SK-N-SH (cell line): ENCODE measurements at regions not wholly inside any gene's neighbourhood (a gene's known extent, or its start where the extent isn't known, plus 50 kb on each side); places are given as distances from the start of the nearest gene placed in this dataset.

Source experiments
- CTCF ChIA-PET: fragments of 300-600, 350-600 bp; formaldehyde crosslinking; extraction: SDS; loops from one replicate; lab custom pipeline; 2021; lab: Yijun Ruan, JAX
- POLR2A ChIA-PET: fragments of 350-600 bp; sonication (Branson Sonifier 250); formaldehyde crosslinking; extraction: SDS; loops from one replicate; lab custom pipeline; 2020; ENCODE audit warnings: antibody characterized with exemption, inconsistent platforms; lab: Yijun Ruan, JAX
- DNase-seq: peaks from one replicate; pipeline ENCODE4 v3.0.0; 2012
- H2AFZ ChIP-seq: fragments of 200-600 bp; sonication (generic); 2 replicates; pipeline ENCODE4 v1.8.1; 2016; ENCODE audit warnings: antibody characterized with exemption, mild to moderate bottlenecking, low read depth
- H3F3A ChIP-seq: fragments of 200-600 bp; sonication (generic); replicated peaks from 2 replicates; pipeline ENCODE3; 2016; ENCODE audit warnings: antibody characterized with exemption, mild to moderate bottlenecking; ENCODE audit not compliant: insufficient read depth
- H3K27ac ChIP-seq, 2 experiments: fragments of 200-500 bp in 1 of 2; fragments of 200-600 bp in 1 of 2; sonication (Bioruptor generic) in 1 of 2; sonication (generic), shearing (Covaris generic) in 1 of 2; 2 replicates each; pipeline versions ENCODE4 v1.5.1 to v1.6.1; 2014 to 2016; ENCODE audit warnings: low read depth in 2 of 2, inconsistent platforms in 1 of 2, low read length in 1 of 2, mild to moderate bottlenecking in 1 of 2, mixed read lengths in 1 of 2
- H3K27me3 ChIP-seq: fragments of 200-600 bp; sonication (generic), shearing (Covaris generic); 2 replicates; pipeline ENCODE4 v1.6.1; 2016; ENCODE audit warnings: mixed run types; ENCODE audit not compliant: insufficient read depth
- H3K36me3 ChIP-seq, 2 experiments: fragments of 200-500 bp in 1 of 2; fragments of 200-600 bp in 1 of 2; sonication (Bioruptor generic) in 1 of 2; sonication (generic) in 1 of 2; replicated peaks in 1 of 2; 2 replicates each; pipeline versions ENCODE3 to v1.5.1; 2014 to 2016; ENCODE audit warnings: low read length in 1 of 2, mild to moderate bottlenecking in 1 of 2; ENCODE audit not compliant: insufficient read depth in 2 of 2, control insufficient read depth in 1 of 2
- H3K4me1 ChIP-seq, 2 experiments: fragments of 200-500 bp in 1 of 2; fragments of 200-600 bp in 1 of 2; sonication (Bioruptor generic) in 1 of 2; sonication (generic), shearing (Covaris generic) in 1 of 2; 2 replicates each; pipeline versions ENCODE4 v1.5.1 to v1.6.1; 2014 to 2016; ENCODE audit warnings: low read depth in 1 of 2, low read length in 1 of 2, mixed run types in 1 of 2; ENCODE audit not compliant: insufficient read depth in 2 of 2, control insufficient read depth in 1 of 2
- H3K4me2 ChIP-seq: fragments of 200-600 bp; sonication (generic), shearing (Covaris generic); 2 replicates; pipeline ENCODE4 v1.6.1; 2017; ENCODE audit warnings: mixed run types
- H3K4me3 ChIP-seq, 2 experiments: fragments of 200-500 bp in 1 of 2; fragments of 200-600 bp in 1 of 2; sonication (Bioruptor generic) in 1 of 2; sonication (generic), shearing (Covaris generic) in 1 of 2; 2 replicates each; pipeline versions ENCODE4 v1.5.1 to v1.8.1; 2014 to 2016; ENCODE audit warnings: low read depth in 2 of 2, inconsistent platforms in 1 of 2, low read length in 1 of 2, mild to moderate bottlenecking in 1 of 2, mixed read lengths in 1 of 2, moderate library complexity in 1 of 2
- H3K79me2 ChIP-seq: fragments of 200-600 bp; sonication (generic); 2 replicates; pipeline ENCODE4 v1.8.1; 2017; ENCODE audit warnings: mild to moderate bottlenecking; ENCODE audit not compliant: insufficient read depth
- H3K9ac ChIP-seq: fragments of 200-600 bp; sonication (generic); 2 replicates; pipeline ENCODE4 v1.6.1; 2017; ENCODE audit warnings: mixed run types
- H3K9me2 ChIP-seq: fragments of 200-600 bp; sonication (generic); 2 replicates; pipeline ENCODE4 v1.6.1; 2017; ENCODE audit warnings: mixed run types
- H3K9me3 ChIP-seq: fragments of 200-600 bp; sonication (generic); 2 replicates; pipeline ENCODE4 v1.6.1; 2017; ENCODE audit warnings: mixed run types, mild to moderate bottlenecking, moderate library complexity
- H4K20me1 ChIP-seq: fragments of 200-600 bp; sonication (generic); 2 replicates; pipeline ENCODE4 v1.6.1; 2017; ENCODE audit warnings: mild to moderate bottlenecking, mixed run types; ENCODE audit not compliant: insufficient read depth
- CHD2 ChIP-seq: fragments of 150-350 bp; IDR thresholded peaks from 2 replicates; pipeline ENCODE4 v1.6.1; 2018; ENCODE audit warnings: low read length; ENCODE audit not compliant: partially characterized antibody
- EZH2phosphoT487 ChIP-seq: fragments of 200-600 bp; sonication (generic); IDR thresholded peaks from 2 replicates; pipeline ENCODE4 v1.6.1; 2017; ENCODE audit warnings: low read depth, mixed run types, mild to moderate bottlenecking, antibody characterized with exemption, moderate library complexity, borderline replicate concordance
- FOXJ3 ChIP-seq: sonication (generic); formaldehyde crosslinking; IDR thresholded peaks from 2 replicates; pipeline ENCODE4 v1.5.1; 2020; ENCODE audit warnings: mild to moderate bottlenecking, missing genetic modification reagents
- GABPA ChIP-seq: IDR thresholded peaks from 2 replicates; pipeline ENCODE4 v1.4.0; 2012; ENCODE audit warnings: low read depth, mild to moderate bottlenecking
- GATA2 ChIP-seq: sonication (generic); formaldehyde crosslinking; IDR thresholded peaks from 2 replicates; pipeline ENCODE4 v1.5.0; 2020; ENCODE audit warnings: mild to moderate bottlenecking, missing genetic modification reagents
- JUND ChIP-seq: IDR thresholded peaks from 2 replicates; pipeline ENCODE4 v1.4.0; 2012
- MEF2A ChIP-seq: IDR thresholded peaks from 2 replicates; pipeline ENCODE4 v1.4.0; 2012; ENCODE audit warnings: low read depth, borderline replicate concordance
- MXI1 ChIP-seq: IDR thresholded peaks from 2 replicates; pipeline ENCODE4 v1.6.1; 2012; ENCODE audit warnings: mild to moderate bottlenecking, low read depth, low read length, improper control_type of control experiment
- NFIC ChIP-seq: IDR thresholded peaks from 2 replicates; pipeline ENCODE4 v1.4.0; 2012; ENCODE audit warnings: borderline replicate concordance
- NRF1 ChIP-seq: IDR thresholded peaks from 2 replicates; pipeline ENCODE4 v1.6.1; 2012; ENCODE audit warnings: low read depth, mild to moderate bottlenecking, low read length
- PBX3 ChIP-seq: IDR thresholded peaks from 2 replicates; pipeline ENCODE4; 2012
- POLR2AphosphoS5 ChIP-seq: IDR thresholded peaks from 2 replicates; pipeline ENCODE4 v1.6.1; 2012; ENCODE audit warnings: low read depth, low read length
- REST ChIP-seq: IDR thresholded peaks from 2 replicates; pipeline ENCODE4 v1.6.1; 2012; ENCODE audit warnings: mild to moderate bottlenecking, low read depth, low read length, moderate library complexity
- RFX5 ChIP-seq: IDR thresholded peaks from 2 replicates; pipeline ENCODE4 v1.6.1; 2012; ENCODE audit warnings: mild to moderate bottlenecking, improper control_type of control experiment, low read length
- SIN3A ChIP-seq: IDR thresholded peaks from 2 replicates; pipeline ENCODE4 v1.6.1; 2012; ENCODE audit warnings: low read depth, mild to moderate bottlenecking, low read length, moderate library complexity, borderline replicate concordance
- TEAD4 ChIP-seq: IDR thresholded peaks from 2 replicates; pipeline ENCODE4 v1.4.0; 2012; ENCODE audit warnings: mild to moderate bottlenecking, borderline replicate concordance; ENCODE audit not compliant: insufficient read depth
- USF1 ChIP-seq: IDR thresholded peaks from 2 replicates; pipeline ENCODE4 v1.4.0; 2012; ENCODE audit warnings: low read depth, borderline replicate concordance
- WGBS: methylation state at CpG from one replicate; pipeline ENCODE4 v1.1.6; 2017; ENCODE audit warnings: low lambda C conversion rate; 5-methylcytosine and 5-hydroxymethylcytosine counted together

GRCh38 chr2:44844651-44845270 lies 96.7 kb upstream of the SIX3 start (continued):
- TF ChIP-seq FOXJ3 (no peak), CHD2 (no peak)

GRCh38 chr2:44848026-44848425 lies 93.5 kb upstream of the SIX3 start:
- CTCF ChIA-PET, result no interaction called here
- Histone ChIP-seq H3K4me1 (no peaks in the 10 kb centered on the region; a peak in 1 of 4 replicates), H3K9me2 (no peaks in the 10 kb centered on the region), H3K27me3 (peaks cover 10% of the 10 kb centered on the region; the same call in 1 of the 2 replicates), H3K9me3 (no peaks in the 10 kb centered on the region), H3K36me3 (no peaks in the 10 kb centered on the region), H3K79me2 (no peaks in the 10 kb centered on the region), H2AFZ (no peak overlapping the region), H3K4me3 (no peak overlapping the region), H3K27ac (no peak overlapping the region), H3F3A (no peaks in the 10 kb centered on the region), H3K4me2 (no peak overlapping the region), H4K20me1 (no peaks in the 10 kb centered on the region), H3K9ac (no peak overlapping the region)
- WGBS, result 59% methylated on average over 1 of the region's 1 CpG
- no peak for DNase-seq
- POLR2A ChIA-PET, result no interaction called here
- no peak for TF ChIP-seq GABPA
- TF ChIP-seq PBX3, result no peak
- TF ChIP-seq GATA2 (CRISPR knock-in tag), result no peak
- TF ChIP-seq POLR2AphosphoS5, result no peak

- 10% methylated on average over 1 of the region's 1 CpG for WGBS
- no peak overlapping the region for H3K27ac ChIP-seq
- ChIA-PET POLR2A (no interaction called here), CTCF (no interaction called here)
- no peaks in the 10 kb centered on the region for H4K20me1 ChIP-seq
- no peak for TF ChIP-seq NFIC
- TF ChIP-seq EZH2phosphoT487, result no peak
- H3K36me3 ChIP-seq, result no peaks in the 10 kb centered on the region
- peaks cover 10% of the 10 kb centered on the region; the same call in 1 of the 2 replicates for H3K27me3 ChIP-seq
- H3K9ac ChIP-seq, result no peak overlapping the region
- DNase-seq, result no peak
- no peaks in the 10 kb centered on the region for H3K9me3 ChIP-seq
- no peak overlapping the region for H3K4me2 ChIP-seq
- H2AFZ ChIP-seq, result no peak overlapping the region
- no peaks in the 10 kb centered on the region for H3K79me2 ChIP-seq
- H3K4me1 ChIP-seq, result no peaks in the 10 kb centered on the region
- H3K4me3 ChIP-seq, result no peak overlapping the region
- no peaks in the 10 kb centered on the region for H3F3A ChIP-seq
- no peaks in the 10 kb centered on the region for H3K9me2 ChIP-seq
Observed at GRCh38 chr2:44850016-44850415, 91.5 kb upstream of the SIX3 start.

- Histone ChIP-seq H3K36me3 (no peaks in the 10 kb centered on the region), H3K27ac (no peak overlapping the region), H3K9ac (no peak overlapping the region), H2AFZ (no peak overlapping the region), H3K4me1 (no peaks in the 10 kb centered on the region), H3K27me3 (peaks cover 10% of the 10 kb centered on the region; the same call in 1 of the 2 replicates), H3K79me2 (no peaks in the 10 kb centered on the region), H3F3A (no peaks in the 10 kb centered on the region), H3K9me2 (no peaks in the 10 kb centered on the region), H4K20me1 (no peaks in the 10 kb centered on the region), H3K4me3 (no peak overlapping the region), H3K4me2 (no peak overlapping the region), H3K9me3 (no peaks in the 10 kb centered on the region)
- POLR2A ChIA-PET, result no interaction called here
- DNase-seq, result no peak
- CTCF ChIA-PET, result no interaction called here
- TF ChIP-seq NRF1, result no peak
- no peak for TF ChIP-seq EZH2phosphoT487
- TF ChIP-seq MEF2A, result no peak
- no peak for TF ChIP-seq SIN3A
- no peak for TF ChIP-seq REST
- TF ChIP-seq JUND, result no peak
- no peak for TF ChIP-seq MXI1
- TF ChIP-seq RFX5, result no peak
- no peak for TF ChIP-seq TEAD4
- TF ChIP-seq USF1, result no peak
Observed at GRCh38 chr2:44851518-44851917, 90.0 kb upstream of the SIX3 start.
